MCF 10A (cell line): ENCODE measurements at regions not wholly inside any gene's neighbourhood (a gene's known extent, or its start where the extent isn't known, plus 50 kb on each side); places are given as distances from the start of the nearest gene placed in this dataset.

Experiments
- BruUV-seq: library from RNA; stranded (reverse); fragments of 400-500 nt; replicated peaks from 2 replicates; lab custom pipeline; 2021; lab: Mats Ljungman, UMichigan
- CTCF ChIA-PET: fragments of 300-600 bp; sonication (Branson Sonifier 250); formaldehyde crosslinking; extraction: SDS; loops from one replicate; lab custom pipeline; 2021; ENCODE audit warnings: antibody characterized with exemption, inconsistent platforms; lab: Yijun Ruan, JAX
- POLR2A ChIA-PET: fragments of 300-600, 350-650 bp; sonication (Branson Sonifier 250); formaldehyde crosslinking; extraction: SDS; loops from one replicate; lab custom pipeline; 2020; ENCODE audit warnings: antibody characterized with exemption, inconsistent platforms; lab: Yijun Ruan, JAX
- DNase-seq: peaks from one replicate; pipeline ENCODE4 v3.0.0-alpha.2; 2018; ENCODE audit not compliant: unreplicated experiment
- H3K27ac Mint-ChIP-seq: one replicate; pipeline ENCODE4 v1.8.0; 2022; ENCODE audit warnings: mild to moderate bottlenecking, low read depth, mixed read lengths; ENCODE audit not compliant: unreplicated experiment
- H3K27me3 Mint-ChIP-seq: one replicate; pipeline ENCODE4 v1.8.0; 2022; ENCODE audit warnings: mixed read lengths; ENCODE audit not compliant: insufficient read depth, unreplicated experiment
- H3K36me3 Mint-ChIP-seq: one replicate; pipeline ENCODE4 v1.8.0; 2022; ENCODE audit warnings: mild to moderate bottlenecking, moderate library complexity, mixed read lengths; ENCODE audit not compliant: insufficient read depth, unreplicated experiment
- H3K4me1 Mint-ChIP-seq: one replicate; pipeline ENCODE4 v1.8.0; 2022; ENCODE audit warnings: mixed read lengths; ENCODE audit not compliant: insufficient read depth, unreplicated experiment
- H3K4me3 Mint-ChIP-seq: one replicate; pipeline ENCODE4 v1.8.0; 2022; ENCODE audit warnings: mild to moderate bottlenecking, moderate library complexity, mixed read lengths; ENCODE audit not compliant: unreplicated experiment
- H3K9me3 Mint-ChIP-seq: one replicate; pipeline ENCODE4 v1.8.0; 2022; ENCODE audit warnings: mixed read lengths; ENCODE audit not compliant: unreplicated experiment
- intact Hi-C: fragments of 100-400 bp; cut with micrococcal nuclease; formaldehyde crosslinking; loops from 2 replicates; pipeline ENCODE4 v1.14.1; 2022
- TF ChIP-seq, protein P1 (sequence below): fragments of 200-600 bp; IDR thresholded peaks from one replicate; pipeline ENCODE4 v1.8.0; 2022; ENCODE audit warnings: antibody characterized with exemption, mild to moderate bottlenecking; ENCODE audit not compliant: unreplicated experiment

DNA sequence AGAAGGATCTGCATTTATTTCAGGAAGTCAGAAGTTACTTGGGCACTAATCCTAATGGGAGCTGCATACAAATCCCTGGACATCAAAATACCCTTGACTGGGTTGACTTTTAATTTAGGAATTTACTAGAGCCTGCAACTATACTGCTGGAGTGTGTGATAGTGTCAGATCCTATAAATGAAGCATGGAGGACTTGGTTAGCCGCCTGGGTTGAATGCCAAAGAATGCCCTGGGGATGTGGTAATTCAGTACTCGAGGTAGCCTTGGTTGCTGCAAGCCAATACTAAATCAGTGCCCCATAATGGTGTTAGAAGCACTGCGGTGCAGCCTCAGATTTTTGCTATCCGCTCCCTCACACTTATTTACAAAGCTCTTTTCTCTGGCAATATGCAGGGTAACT, 184.9 kb downstream of the CAPZA3 start:
- H3K4me1 Mint-ChIP-seq = no peaks in the 10 kb centered on the region
- H3K4me3 Mint-ChIP-seq = no peak overlapping the region
- H3K9me3 Mint-ChIP-seq = no peaks in the 10 kb centered on the region
- DNase-seq = no peak
- ChIA-PET POLR2A (interaction anchor here (0.8 kb wide), 1 partner anchor 31 kb away, joined by 3 read pairs; no protein-coding TSS in a partner anchor), CTCF (interaction anchor here (0.7 to 1.5 kb wide), 4 partner anchors 10 to 349 kb away, joined by 3 to 6 read pairs (median 3); no protein-coding TSS in a partner anchor)
- no peak overlapping the region for H3K27ac Mint-ChIP-seq
- H3K27me3 Mint-ChIP-seq = no peaks in the 10 kb centered on the region
- no TSS peak for BruUV-seq
- no peaks in the 10 kb centered on the region for H3K36me3 Mint-ChIP-seq
- intact Hi-C loops = no loop called here
- TF ChIP-seq, protein P1, sequence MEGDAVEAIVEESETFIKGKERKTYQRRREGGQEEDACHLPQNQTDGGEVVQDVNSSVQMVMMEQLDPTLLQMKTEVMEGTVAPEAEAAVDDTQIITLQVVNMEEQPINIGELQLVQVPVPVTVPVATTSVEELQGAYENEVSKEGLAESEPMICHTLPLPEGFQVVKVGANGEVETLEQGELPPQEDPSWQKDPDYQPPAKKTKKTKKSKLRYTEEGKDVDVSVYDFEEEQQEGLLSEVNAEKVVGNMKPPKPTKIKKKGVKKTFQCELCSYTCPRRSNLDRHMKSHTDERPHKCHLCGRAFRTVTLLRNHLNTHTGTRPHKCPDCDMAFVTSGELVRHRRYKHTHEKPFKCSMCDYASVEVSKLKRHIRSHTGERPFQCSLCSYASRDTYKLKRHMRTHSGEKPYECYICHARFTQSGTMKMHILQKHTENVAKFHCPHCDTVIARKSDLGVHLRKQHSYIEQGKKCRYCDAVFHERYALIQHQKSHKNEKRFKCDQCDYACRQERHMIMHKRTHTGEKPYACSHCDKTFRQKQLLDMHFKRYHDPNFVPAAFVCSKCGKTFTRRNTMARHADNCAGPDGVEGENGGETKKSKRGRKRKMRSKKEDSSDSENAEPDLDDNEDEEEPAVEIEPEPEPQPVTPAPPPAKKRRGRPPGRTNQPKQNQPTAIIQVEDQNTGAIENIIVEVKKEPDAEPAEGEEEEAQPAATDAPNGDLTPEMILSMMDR = no peak

DNA sequence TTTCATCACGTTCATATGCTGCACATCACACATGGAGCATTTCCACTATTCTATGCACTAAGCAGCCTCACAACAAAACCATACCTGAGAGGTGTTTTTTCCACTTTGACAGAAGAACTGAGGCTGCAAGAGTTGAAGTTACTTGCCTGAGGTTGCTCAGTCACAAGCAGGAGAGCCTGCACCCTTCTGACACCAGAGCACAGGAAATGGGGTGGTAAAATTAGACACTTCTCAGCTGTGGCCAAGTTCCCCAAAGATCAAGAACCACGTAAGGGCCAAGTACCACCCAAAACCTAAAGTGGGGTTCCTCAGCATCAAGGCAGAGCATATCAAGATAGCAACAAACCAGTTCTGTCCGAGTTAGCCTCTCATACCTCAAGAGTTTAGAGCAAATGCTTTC, 185.8 kb downstream of the CAPZA3 start:
- POLR2A ChIA-PET = no interaction called here
- H3K4me1 Mint-ChIP-seq = no peaks in the 10 kb centered on the region
- no peaks in the 10 kb centered on the region for H3K27me3 Mint-ChIP-seq
- intact Hi-C loops = no loop called here
- no peak overlapping the region for H3K27ac Mint-ChIP-seq
- H3K36me3 Mint-ChIP-seq = no peaks in the 10 kb centered on the region
- no peaks in the 10 kb centered on the region for H3K9me3 Mint-ChIP-seq
- TF ChIP-seq, protein P1 = no peak
- no peak overlapping the region for H3K4me3 Mint-ChIP-seq
- no TSS peak for BruUV-seq
- no peak for DNase-seq
- CTCF ChIA-PET = interaction anchor here (1.5 kb wide), 2 partner anchors 9 to 24 kb away, joined by 3 read pairs; no protein-coding TSS in a partner anchor

DNA sequence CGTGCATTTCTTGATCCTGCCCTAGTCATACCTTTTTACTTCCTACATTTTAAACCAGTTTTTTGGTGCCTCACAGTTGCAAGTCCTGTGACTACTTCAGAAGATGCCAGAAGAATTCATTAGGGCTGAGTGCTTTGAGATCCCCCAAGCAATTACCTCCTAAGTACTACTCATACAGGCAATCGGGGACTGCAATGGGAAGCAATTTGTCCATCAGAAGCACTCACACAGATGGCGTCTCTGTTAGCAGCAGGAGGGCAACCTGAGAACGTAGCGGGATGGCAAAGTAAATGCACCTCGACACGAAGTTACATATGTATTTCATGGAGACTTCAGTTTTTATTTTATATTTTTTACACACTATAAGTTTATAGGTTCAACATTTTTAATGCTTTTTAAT, 188.3 kb downstream of the CAPZA3 start:
- BruUV-seq = no TSS peak
- H3K36me3 Mint-ChIP-seq = no peaks in the 10 kb centered on the region
- intact Hi-C loops = no loop called here
- POLR2A ChIA-PET = no interaction called here
- H3K27ac Mint-ChIP-seq = no peak overlapping the region
- no peak for DNase-seq
- no peak overlapping the region for H3K4me3 Mint-ChIP-seq
- CTCF ChIA-PET = interaction anchor here (0.7 kb wide), 1 partner anchor 52 kb away, joined by 3 read pairs; no protein-coding TSS in a partner anchor
- TF ChIP-seq, protein P1 = no peak
- no peaks in the 10 kb centered on the region for H3K27me3 Mint-ChIP-seq
- H3K4me1 Mint-ChIP-seq = no peaks in the 10 kb centered on the region
- peaks cover 9% of the 10 kb centered on the region for H3K9me3 Mint-ChIP-seq

DNA sequence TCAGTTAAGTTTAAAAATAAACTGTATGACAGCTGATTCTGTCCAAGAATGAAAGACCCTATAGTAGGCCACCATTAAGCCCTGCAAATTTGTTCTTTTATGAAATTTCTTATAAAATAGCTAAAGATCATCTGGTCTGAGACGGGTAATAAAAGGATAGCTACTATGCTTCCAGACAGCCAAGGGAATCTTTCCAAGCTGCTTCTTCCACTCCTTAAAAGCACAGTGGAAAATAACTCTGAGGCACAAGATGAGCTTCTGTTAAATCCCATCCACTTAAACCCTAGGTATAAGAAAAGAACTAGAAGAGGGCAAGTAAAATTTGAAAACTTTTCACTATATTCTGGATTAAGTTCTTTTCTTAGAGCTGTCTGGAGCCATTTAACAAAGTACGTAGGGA, 194.3 kb downstream of the CAPZA3 start:
- intact Hi-C loops = no loop called here
- BruUV-seq = no TSS peak
- TF ChIP-seq, protein P1 = no peak
- Mint-ChIP-seq H3K4me3 (no peak overlapping the region), H3K36me3 (no peaks in the 10 kb centered on the region), H3K4me1 (no peaks in the 10 kb centered on the region), H3K27me3 (no peaks in the 10 kb centered on the region), H3K9me3 (peaks cover 9% of the 10 kb centered on the region), H3K27ac (no peak overlapping the region)
- CTCF ChIA-PET = interaction anchor here (1.4 to 1.6 kb wide), 2 partner anchors 9 to 15 kb away, joined by 3 to 4 read pairs; no protein-coding TSS in a partner anchor
- no peak for DNase-seq
- POLR2A ChIA-PET = interaction anchor here (0.6 kb wide), 2 partner anchors 19 to 328 kb away, joined by 3 read pairs; no protein-coding TSS in a partner anchor
